SK-MEL-5 (cell line): ENCODE measurements at regions not wholly inside any gene's neighbourhood (a gene's known extent, or its start where the extent isn't known, plus 50 kb on each side); places are given as distances from the start of the nearest gene placed in this dataset.

ENCODE experiments used
- DNase-seq: peaks from one replicate; pipeline ENCODE4 v3.0.0-alpha.2; 2016; ENCODE audit warnings: low read depth, low spot score
- in situ Hi-C: cut with HindIII; loops from 2 replicates; pipeline ENCODE4 v1.10.0; 2016; ENCODE audit warnings: low sequenced_read_pairs, high pct_unique_total_duplicates, low pct_unique_long_range_greater_than_20kb

DNA sequence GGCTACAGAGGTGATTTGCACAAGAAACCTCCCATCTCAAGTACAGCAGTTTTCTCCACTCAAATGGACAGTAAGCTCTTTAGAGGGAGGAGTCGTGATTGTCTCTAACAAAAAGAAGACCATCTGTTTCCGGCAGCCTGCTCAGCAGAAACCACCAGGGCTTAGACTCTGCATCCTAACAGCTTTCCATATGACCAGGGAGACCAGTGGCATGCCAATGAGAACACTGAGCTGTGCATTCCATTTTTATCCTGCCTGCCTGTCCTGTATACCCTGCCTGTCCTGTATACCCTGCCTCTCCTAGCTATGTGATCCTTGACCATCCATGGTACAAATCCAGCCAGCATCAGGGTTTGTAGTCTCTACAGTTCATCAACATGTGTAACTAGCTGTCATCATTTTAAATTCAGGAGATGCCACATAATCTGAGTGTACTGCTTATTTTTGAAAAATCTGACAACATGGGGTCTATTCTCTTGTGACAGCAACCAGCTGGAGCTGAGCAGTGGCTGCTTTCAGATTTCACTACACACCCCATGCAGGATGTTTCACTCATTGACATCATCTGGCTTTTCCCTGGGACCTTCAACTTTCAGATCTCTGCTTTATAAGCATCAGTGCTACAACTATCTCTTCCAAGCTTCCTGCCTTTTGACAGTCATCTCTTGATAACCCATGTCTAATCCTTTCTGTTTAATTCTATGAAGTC lies 50.5 kb upstream of the POU2AF2 start:
- DNase-seq, result no peak
- in situ Hi-C loops, result no loop called here

DNA sequence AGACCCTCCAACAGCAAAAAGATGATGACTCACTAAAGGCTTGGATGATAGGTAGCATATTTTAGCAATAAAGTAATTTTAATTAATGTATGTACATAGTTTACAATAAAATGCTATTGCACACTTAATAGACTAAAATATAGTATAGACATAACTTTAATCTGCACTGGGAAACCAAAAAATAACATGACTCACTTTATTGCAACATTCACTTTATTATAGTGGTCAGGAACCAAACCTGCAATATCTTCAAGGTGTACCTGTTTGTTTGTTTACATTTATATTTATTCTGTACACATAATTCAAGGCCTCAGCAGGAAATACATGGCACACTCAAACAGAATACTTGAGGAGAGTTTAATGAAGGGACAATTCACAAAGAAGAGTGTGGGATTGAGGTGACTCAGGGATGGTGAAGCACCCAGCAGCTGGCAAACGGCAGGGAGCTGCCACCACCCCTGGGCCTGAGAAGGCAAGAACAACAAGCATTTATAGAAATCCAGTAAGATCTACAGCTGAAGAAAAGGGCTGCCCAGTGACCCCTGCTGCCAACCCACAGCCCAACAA lies 51.5 kb upstream of the POU2AF2 start:
- in situ Hi-C loops, result no loop called here
- no peak for DNase-seq

DNA sequence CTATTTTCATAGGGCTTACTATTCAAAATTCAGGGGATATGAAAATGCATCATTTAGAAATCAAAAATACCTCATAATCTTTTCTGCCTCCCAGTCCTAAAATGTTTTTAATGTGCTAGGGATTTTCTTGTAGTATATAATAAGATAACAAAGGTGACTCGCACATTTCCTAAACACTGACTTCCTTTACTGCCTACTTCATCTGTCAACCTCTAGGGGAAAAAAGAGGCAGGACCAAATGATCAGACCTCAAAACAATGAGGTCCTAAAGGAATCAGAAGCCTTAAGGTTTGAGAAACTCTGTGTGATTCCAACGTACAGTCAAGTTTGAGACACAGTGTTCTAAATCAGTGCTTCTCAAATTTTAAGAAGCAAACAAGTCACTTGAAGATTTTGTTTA lies 56.1 kb upstream of the POU2AF2 start:
- in situ Hi-C loops, result no loop called here
- no peak for DNase-seq

DNA sequence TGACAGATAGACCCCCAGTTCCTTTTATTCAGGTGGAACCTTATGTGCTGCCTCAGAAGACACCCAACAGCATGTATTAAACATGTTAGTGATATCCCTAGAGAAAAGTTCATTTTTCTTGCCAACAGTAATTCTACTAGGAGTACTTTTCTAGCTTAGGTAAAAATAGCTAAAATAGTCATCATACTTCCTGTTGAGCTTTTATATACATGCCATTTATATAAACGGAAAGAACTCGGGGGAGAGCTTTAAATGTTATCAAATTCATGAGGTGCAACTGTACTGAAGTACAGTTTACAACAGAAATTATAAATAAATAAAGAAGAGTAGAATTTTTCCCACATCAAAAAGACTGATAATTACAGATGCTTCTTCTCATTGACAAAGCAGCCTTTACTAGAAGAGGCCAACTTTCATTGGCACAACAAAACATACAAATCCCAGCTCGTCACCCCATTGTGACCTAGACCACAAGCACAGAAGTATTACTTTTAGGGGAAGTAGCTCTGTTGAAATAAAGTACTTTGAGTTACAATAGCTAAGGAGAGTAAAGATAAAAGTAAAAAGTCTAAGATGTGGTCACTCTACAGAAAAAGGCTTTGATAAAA lies 59.1 kb upstream of the POU2AF2 start:
- no peak for DNase-seq
- in situ Hi-C loops, result no loop called here

DNA sequence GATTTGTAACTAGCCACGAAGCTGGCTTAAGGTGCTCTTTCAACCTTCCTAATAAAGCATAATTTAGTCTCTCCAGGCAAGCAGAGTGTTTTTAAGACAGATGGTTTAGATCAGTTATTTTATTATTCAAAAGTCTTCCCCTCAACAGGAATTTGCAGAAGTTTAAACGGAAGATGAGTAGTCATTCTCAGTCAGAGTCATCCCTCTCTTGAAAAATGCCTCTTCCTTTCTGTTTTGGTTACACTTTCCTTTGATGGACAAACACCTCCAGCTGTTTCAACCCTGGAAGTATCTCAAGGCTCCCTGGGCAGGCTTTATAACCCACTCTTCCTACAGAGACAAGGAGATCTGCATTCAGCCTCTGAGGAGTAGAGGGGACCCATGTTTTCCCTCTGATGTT lies 60.3 kb upstream of the POU2AF2 start:
- DNase-seq, result no peak
- in situ Hi-C loops, result no loop called here

DNA sequence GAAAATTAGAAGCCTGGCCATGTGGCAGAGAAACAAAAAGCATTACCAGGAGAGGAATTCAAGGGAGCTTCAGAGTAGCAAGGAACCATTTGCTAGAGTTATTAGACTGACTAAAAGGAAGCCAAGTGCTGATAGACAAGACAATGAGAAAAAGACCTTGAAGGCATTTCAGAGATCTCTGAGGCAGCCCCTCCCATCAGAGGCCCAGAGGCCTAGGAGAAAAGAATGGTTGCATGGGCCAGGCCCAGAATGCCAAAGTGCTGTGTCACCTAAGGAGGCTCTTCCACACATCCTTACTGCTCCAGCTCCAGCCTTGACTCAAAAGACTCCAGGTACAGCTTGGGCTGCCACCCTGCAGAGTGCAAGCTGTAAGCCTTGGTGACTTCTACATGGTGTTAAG lies 61.8 kb upstream of the POU2AF2 start:
- DNase-seq, result no peak
- in situ Hi-C loops, result no loop called here

DNA sequence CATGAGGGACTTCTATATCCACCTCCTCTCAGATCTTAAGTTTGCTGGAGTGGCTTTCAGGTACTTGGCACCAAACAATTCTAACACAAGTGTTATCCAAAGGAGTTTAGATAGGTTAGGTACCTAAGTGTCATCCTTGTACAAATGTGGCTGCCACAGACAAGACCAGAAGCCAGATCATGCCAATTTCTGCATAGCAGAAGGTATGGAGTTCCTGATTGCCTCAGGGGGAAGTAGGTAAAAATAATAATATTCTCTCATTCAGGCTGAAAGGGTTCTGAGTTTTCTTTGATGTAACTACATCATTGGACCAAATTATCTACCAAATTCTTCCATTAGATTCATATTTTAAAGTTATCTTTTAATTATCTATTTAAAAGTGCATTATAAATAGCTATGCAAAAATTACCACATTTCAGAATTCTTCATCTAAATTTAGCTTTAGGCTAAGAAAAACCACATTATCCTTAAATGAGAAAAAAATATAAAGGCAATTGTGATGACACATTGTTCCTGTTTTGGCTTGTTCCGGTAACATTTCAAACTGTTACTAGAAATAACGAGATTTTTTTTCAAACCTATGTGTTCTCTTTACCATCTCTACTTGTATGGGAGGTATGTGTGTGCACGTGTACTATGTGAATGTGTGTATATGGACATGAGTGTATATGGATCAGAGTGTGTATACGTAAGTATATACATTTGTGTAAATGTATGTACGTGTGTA lies 66.2 kb upstream of the POU2AF2 start:
- no peak for DNase-seq
- in situ Hi-C loops, result no loop called here

DNA sequence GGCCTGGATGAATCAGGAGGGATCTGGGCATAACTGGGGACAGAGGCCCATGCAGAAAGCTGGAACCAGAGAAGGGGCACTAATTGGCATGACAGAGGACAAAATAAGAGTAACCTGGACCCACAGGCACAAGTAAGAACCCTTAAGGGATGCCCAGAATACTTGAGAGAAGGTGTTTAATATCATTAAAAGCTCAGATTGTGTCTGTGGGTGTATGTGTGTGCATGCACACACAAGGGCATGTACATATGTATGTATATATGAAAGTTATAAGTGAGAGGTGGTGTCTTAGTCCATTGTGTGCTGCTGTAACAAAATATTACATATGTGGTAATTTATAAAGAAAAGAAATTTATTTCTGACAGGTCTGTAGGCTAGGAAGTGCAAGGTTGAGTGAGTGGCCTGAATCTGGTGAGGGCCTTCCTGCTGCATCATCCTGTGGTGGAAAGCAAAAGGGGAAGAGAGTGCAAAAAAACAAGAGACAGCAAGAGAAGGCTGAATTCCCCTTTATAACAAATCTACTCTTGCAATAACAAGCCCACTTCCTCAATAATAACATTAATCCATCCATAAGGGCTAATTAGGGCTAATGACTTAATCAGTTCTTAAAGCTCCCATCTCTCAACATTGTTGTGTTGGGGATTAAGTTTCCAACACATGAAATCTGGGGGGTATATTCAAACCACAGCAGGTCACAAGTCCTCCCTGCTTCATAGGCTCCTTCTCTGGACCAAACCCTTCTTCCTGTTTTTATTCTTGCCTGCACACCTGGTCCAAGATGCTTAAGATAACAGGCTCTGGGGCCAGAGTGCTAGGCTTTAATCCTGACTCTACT lies 68.3 kb upstream of the POU2AF2 start:
- in situ Hi-C loops, result no loop called here
- no peak for DNase-seq

DNA sequence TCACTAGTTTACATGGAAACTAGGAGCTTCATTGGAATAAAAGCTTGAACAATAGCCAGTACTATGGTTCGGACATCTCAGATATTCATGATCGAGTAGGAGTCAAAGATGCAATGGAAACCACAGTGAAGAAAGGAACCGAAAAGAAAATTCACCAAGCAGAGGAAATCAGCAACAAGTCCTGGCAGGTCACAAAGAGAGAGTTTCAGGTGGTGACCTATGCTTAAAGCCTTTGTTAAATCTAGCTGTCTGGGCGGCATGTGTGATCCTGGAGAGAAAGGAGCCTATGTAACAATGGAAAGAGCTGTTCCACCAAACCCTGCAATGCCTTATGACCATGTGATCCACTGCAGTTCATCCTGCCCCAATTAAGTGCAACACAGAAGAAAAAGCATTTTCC lies 68.9 kb upstream of the POU2AF2 start:
- DNase-seq, result no peak
- in situ Hi-C loops, result no loop called here

DNA sequence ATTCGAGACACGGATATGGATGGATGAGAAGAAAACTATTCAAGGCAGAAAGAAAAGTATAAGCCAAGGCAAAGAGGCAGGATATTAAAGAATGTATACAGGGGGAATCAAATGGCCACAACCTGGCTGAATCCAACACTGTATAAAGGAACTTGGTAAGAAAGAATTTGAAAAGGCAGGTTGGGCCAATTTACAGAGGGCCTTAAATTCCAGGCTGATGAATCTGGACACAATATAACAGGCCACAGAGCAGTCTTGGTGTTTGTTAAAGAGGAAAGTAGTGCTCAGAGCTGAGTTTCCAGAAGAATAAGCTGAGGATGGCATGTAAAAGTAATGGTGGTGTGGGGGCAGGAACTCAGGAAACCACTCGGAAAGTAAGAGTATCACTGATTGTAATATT lies 72.3 kb upstream of the POU2AF2 start:
- in situ Hi-C loops, result no loop called here
- no peak for DNase-seq

DNA sequence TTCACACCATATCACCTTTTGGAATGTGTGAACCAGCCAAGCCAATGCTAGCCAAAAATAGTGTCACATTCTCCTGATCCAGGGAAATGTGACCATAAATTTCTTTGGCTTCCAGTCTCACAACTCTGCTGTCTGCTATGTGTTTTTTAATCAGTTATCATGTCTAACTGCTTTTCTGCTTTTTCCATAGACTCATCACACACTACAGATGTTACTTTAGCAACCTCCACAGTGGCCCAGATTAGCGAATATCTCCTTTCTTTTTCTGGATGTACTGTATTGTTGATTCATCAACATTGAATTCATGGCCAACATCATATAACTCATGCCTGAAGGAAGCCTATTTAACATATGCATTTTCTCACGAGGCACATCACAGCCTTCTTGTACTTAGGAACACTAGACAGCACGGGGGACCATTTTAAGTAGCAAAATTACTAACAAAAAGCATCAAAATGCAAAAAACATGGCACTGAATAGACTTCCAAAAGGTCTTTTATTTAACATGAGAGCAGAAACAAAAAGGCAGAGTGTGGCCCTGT lies 73.1 kb upstream of the POU2AF2 start:
- in situ Hi-C loops, result no loop called here
- DNase-seq, result no peak

DNA sequence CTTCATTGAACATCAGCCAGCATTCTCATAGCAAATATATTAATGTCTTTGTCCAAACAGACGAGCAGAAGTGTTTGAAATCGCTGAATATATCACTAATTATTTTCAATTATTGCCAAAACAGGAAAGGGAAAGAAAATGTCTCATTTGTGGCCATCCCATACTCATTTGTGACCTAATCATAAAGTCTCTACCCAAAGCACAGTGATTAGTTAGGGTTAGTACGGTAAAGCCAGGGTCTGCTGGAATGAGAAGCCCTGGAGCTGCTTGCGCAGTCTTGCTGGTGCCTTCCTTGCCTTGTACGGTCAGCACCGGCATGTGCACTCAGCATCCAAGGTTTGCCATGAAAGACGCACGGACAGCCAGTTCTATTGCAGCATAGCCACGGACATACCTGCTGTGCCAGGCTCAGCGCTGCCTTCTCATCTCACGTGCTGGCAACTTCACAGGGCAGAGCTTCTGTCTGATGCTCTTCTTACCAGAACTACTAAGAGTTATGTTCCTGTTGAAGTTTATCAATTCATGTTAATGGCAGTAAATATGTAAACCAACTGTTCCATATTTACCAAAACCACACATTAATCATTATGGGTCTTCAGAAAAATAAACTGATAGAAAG lies 74.7 kb upstream of the POU2AF2 start:
- in situ Hi-C loops, result no loop called here
- DNase-seq, result no peak

DNA sequence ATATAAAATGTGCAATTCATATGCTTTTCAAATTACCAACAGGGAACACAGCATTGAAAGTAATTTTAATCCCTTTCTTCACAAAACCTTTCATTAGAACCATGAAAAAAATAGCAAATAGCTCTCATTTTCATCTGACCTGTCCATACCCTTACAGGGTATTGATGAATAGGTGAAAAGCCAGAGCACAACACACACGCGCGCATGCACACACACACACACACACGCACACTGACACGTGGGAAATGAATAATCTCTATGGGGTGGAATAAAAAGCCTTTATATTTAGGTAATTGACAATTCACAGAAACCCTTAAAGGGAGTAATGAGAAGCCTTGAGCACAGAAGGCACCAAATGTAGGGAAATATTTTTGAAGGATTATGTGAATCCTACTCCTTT lies 76.2 kb upstream of the POU2AF2 start:
- in situ Hi-C loops, result no loop called here
- no peak for DNase-seq

DNA sequence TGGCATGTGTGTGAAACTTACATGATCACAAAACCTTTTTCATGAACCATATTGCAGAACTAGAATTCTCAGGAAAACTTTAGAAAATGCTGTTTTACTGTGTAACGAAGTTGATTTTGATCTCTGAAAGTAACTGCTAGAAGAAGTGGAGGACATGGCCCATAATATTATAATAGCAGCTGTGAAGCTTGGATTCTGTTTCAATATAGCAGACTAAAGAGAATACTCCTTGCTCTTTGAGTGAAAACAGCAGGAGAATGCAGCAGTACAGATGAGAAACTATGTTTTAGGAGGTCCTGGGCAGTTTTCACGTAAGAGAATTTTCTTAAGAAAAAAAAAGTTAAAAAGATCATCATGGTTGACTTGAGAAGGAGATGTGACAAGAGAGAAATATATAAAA lies 76.7 kb upstream of the POU2AF2 start:
- no peak for DNase-seq
- in situ Hi-C loops, result no loop called here

DNA sequence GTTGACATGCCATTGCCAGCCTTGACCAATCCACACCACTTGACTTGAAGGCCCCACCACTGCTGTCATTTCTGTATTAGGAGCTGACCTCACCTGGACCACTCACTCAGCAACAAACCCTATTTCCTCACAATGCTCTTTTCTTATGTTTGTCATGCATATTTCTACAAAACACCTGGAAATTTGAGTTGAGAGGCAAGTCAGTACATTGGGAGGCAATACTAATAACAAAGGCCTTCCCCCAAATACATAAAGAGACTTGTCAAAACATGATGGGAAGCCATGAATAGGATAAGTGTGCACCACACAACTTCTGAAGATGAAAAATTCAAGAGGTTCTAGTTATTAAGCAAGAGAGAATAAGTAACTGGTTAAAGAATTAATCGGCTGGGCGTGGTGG lies 77.9 kb upstream of the POU2AF2 start:
- no peak for DNase-seq
- in situ Hi-C loops, result no loop called here

DNA sequence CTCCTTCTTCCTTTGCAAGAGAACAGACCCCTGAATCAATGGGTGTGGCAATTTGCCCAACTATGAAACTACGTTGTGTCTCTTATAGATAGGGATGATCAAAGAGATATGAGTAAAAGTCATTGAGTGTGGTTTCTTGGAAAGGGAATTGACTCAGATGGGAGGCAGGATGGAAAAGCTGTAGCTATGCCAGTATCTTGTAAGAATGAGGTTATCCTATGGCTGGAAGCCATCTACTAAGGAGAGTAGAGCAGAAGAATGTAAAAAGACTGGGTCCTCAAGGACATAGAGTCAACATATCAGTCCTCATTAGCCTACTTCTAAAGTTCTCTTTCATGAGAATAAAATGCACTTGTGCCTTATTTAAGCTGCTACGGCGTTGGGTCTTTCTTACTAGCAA lies 78.9 kb upstream of the POU2AF2 start:
- in situ Hi-C loops, result no loop called here
- DNase-seq, result no peak

DNA sequence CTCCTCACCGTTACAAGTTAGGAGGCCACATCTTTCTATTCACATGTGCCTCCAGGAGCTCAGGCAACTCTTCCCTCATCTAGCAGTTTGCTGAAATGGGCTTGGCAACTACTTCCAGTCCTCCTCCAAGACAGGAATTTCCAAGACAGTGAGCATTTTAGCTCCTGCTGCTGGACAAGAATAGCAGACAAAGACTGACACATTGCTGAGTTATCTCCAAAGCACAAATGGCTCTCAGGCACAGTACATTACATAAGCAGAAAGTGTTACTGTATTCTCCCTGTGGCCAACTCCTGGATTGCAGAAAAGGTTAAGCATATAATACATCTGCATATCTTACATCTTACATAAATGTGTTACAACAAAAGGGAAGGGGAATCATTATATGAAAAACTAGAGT lies 83.2 kb upstream of the POU2AF2 start:
- no peak for DNase-seq
- in situ Hi-C loops, result no loop called here
